GM12878 (cell line): ENCODE measurements at regions not wholly inside any gene's neighbourhood (a gene's known extent, or its start where the extent isn't known, plus 50 kb on each side); places are given as distances from the start of the nearest gene placed in this dataset.

Source experiments
- ATAC-seq: fragments of 200-7000 bp; cut with Tn5 transposase; 3 replicates; pipeline ENCODE4 v1.9.1; 2020; ENCODE audit warnings: mild to moderate bottlenecking, moderate library complexity
- BruUV-seq: library from RNA; stranded (reverse); fragments of 400-500 nt; replicated peaks from 2 replicates; lab custom pipeline; 2021; lab: Mats Ljungman, UMichigan
- CTCF ChIA-PET: fragments of 300-600 bp; sonication (Branson Sonifier 250); formaldehyde crosslinking; extraction: SDS; loops from one replicate; lab custom pipeline; 2021; ENCODE audit warnings: inconsistent platforms; lab: Yijun Ruan, JAX
- POLR2A ChIA-PET: fragments of 350-600 bp; formaldehyde crosslinking; extraction: SDS; loops from one replicate; lab custom pipeline; 2021; ENCODE audit warnings: inconsistent platforms; lab: Charles Lee
- RAD21 ChIA-PET: fragments of 300-600 bp; sonication (Branson Sonifier 250); formaldehyde crosslinking; loops from one replicate; lab custom pipeline; 2023; ENCODE audit warnings: antibody characterized with exemption; ENCODE audit not compliant: unreplicated experiment; lab: Charles Lee
- SMC1A ChIA-PET: fragments of 300-600 bp; sonication (Branson Sonifier 250); formaldehyde crosslinking; loops from one replicate; lab custom pipeline; 2023; ENCODE audit not compliant: unreplicated experiment, uncharacterized antibody; lab: Charles Lee
- DNase-seq: peaks from one replicate; pipeline ENCODE4 v3.0.0-alpha.2; 2011; ENCODE audit warnings: low read depth, low spot score
- FAIRE-seq: peaks from 3 replicates; lab custom pipeline; 2011; peaks lifted over from hg19 to GRCh38; lab: Jason Lieb, UNC
- H2AFZ ChIP-seq: 2 replicates; pipeline ENCODE4 v1.6.0; 2011; ENCODE audit warnings: low read depth, low read length, control low read depth; ENCODE audit not compliant: control insufficient read depth
- H3K27ac ChIP-seq: 2 replicates; pipeline ENCODE4 v1.5.1; 2011; ENCODE audit warnings: control low read depth; ENCODE audit not compliant: control insufficient read depth, insufficient read depth
- H3K27me3 ChIP-seq, 2 experiments: replicated peaks in 1 of 2; 2 replicates each; pipeline versions ENCODE4 v1.6.0 to v1.6.1; 2011; ENCODE audit warnings: low read length in 1 of 2; ENCODE audit not compliant: control insufficient read depth in 2 of 2, insufficient read depth in 2 of 2
- H3K36me3 ChIP-seq, 2 experiments: 2 replicates each; pipeline ENCODE4 v1.5.1; 2011; ENCODE audit warnings: low read length in 1 of 2; ENCODE audit not compliant: control insufficient read depth in 2 of 2, insufficient read depth in 2 of 2
- H3K4me1 ChIP-seq: 2 replicates; pipeline ENCODE4 v1.6.1; 2011; ENCODE audit warnings: mild to moderate bottlenecking, low read length, moderate library complexity, mixed read lengths; ENCODE audit not compliant: control insufficient read depth, insufficient read depth
- H3K4me2 ChIP-seq: 2 replicates; pipeline ENCODE4 v1.6.0; 2011; ENCODE audit warnings: control low read depth; ENCODE audit not compliant: control insufficient read depth, insufficient read depth
- H3K4me3 ChIP-seq: fragments of 200-600 bp; sonication (generic); 2 replicates; pipeline ENCODE4 v1.5.1; 2016
- H3K79me2 ChIP-seq: 2 replicates; pipeline ENCODE4 v1.6.0; 2011; ENCODE audit warnings: low read length; ENCODE audit not compliant: control insufficient read depth, insufficient read depth
- H3K9ac ChIP-seq: 2 replicates; pipeline ENCODE4 v1.8.0; 2011; ENCODE audit warnings: low read length, control low read depth, mixed read lengths; ENCODE audit not compliant: control insufficient read depth, insufficient read depth
- H3K9me3 ChIP-seq: replicated peaks from 3 replicates; pipeline ENCODE4 v1.5.1; 2011; ENCODE audit warnings: mild to moderate bottlenecking, low read length; ENCODE audit not compliant: control insufficient read depth, insufficient read depth
- H4K20me1 ChIP-seq: 2 replicates; pipeline ENCODE4 v1.6.0; 2011; ENCODE audit not compliant: control insufficient read depth, insufficient read depth
- ATF3 ChIP-seq: IDR thresholded peaks from 2 replicates; pipeline ENCODE4 v1.6.1; 2011; ENCODE audit warnings: low read depth, mild to moderate bottlenecking, low read length, moderate library complexity, borderline replicate concordance; ENCODE audit errors: extremely low read depth
- BACH1 ChIP-seq: fragments of 450-650 bp; IDR thresholded peaks from 2 replicates; pipeline ENCODE4 v1.6.1; 2017; ENCODE audit warnings: mild to moderate bottlenecking, borderline replicate concordance
- CEBPZ ChIP-seq: fragments of 150-350 bp; IDR thresholded peaks from 2 replicates; pipeline ENCODE4 v1.6.1; 2016; ENCODE audit warnings: low read depth, low read length
- CHD4 ChIP-seq: fragments of 200-600 bp; sonication (generic); IDR thresholded peaks from 2 replicates; pipeline ENCODE4 v1.6.1; 2016; ENCODE audit warnings: mild to moderate bottlenecking
- EED ChIP-seq: sonication (generic); IDR thresholded peaks from 2 replicates; pipeline ENCODE4 v1.6.1; 2016; ENCODE audit warnings: antibody characterized with exemption, low read depth
- EGR1 ChIP-seq, 2 experiments: IDR thresholded peaks; 1 replicate in 1 of 2; 2 replicates in 1 of 2; pipeline ENCODE4 v1.6.1; 2011 to 2012; ENCODE audit warnings: low read depth in 2 of 2, low read length in 2 of 2, borderline replicate concordance in 1 of 2, mild to moderate bottlenecking in 1 of 2, moderate library complexity in 1 of 2
- FOS ChIP-seq: IDR thresholded peaks from 3 replicates; pipeline ENCODE4 v1.6.1; 2011; ENCODE audit warnings: borderline replicate concordance; ENCODE audit not compliant: insufficient read length; ENCODE audit errors: extremely low read depth
- NFIC ChIP-seq: IDR thresholded peaks from 2 replicates; pipeline ENCODE4 v1.6.1; 2012; ENCODE audit warnings: low read depth, mild to moderate bottlenecking, inconsistent platforms, low read length, moderate library complexity
- RB1 ChIP-seq: fragments of 450-650 bp; formaldehyde crosslinking; IDR thresholded peaks from 2 replicates; pipeline ENCODE4 v1.6.1; 2017; ENCODE audit warnings: mild to moderate bottlenecking, borderline replicate concordance
- TBL1XR1 ChIP-seq: IDR thresholded peaks from 2 replicates; pipeline ENCODE4 v1.6.1; 2012; ENCODE audit warnings: low read depth, low read length, improper control_type of control experiment
- USF1 ChIP-seq: IDR thresholded peaks from 2 replicates; pipeline ENCODE4 v1.6.1; 2011; ENCODE audit warnings: borderline replicate concordance, low read depth, mild to moderate bottlenecking, moderate library complexity, mixed read lengths, low read length; ENCODE audit not compliant: insufficient read depth; ENCODE audit errors: extremely low read length
- ZNF207 ChIP-seq: fragments of 450-650 bp; IDR thresholded peaks from 2 replicates; pipeline ENCODE4 v1.6.1; 2014; ENCODE audit warnings: antibody characterized with exemption, mild to moderate bottlenecking, borderline replicate concordance
- WGBS: methylation state at CpG from one replicate; pipeline ENCODE4 v1.1.6; 2016; ENCODE audit warnings: low lambda C conversion rate; ENCODE audit not compliant: insufficient replicate concordance, insufficient coverage; ENCODE audit errors: missing lambda C conversion rate; 5-methylcytosine and 5-hydroxymethylcytosine counted together
- in situ Hi-C: fragments of 300-500 bp; cut with MboI; formaldehyde crosslinking; loops from 9 replicates; pipeline ENCODE4 v1.14.3; 2018; ENCODE audit warnings: mixed read lengths
- intact Hi-C: fragments of 100-400 bp; cut with micrococcal nuclease; formaldehyde crosslinking; loops from one replicate; pipeline ENCODE4 v1.14.2; 2022; ENCODE audit not compliant: unreplicated experiment
- TF ChIP-seq, protein P1 (sequence below): fragments of 450-650 bp; IDR thresholded peaks from 2 replicates; pipeline ENCODE4 v1.6.1; 2016; ENCODE audit warnings: mild to moderate bottlenecking
- TF ChIP-seq, protein P2 (sequence below): fragments of 150-350 bp; IDR thresholded peaks from 2 replicates; pipeline ENCODE4 v1.6.1; 2014; ENCODE audit warnings: mild to moderate bottlenecking, low read depth, low read length

DNA sequence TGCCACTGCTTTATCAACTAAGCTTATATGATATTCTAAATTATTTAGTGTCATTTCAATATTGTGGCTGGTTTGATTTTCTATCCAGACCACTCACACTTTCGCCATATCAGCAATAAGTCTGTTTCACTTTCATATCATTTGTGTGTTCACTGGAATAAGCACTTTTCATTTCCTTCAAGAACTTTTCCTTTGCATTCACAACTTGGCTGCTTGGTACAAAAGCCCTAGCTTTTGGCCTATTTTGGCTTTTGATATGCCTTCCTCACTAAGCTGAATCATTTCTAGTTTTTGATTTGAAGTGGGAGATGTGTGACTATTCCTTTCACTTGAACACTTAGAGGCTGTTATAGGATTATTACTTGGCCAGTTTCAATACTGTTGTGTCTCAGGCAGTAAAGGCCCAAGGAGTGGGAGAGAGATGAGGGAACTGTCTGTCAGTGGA lies 120.9 kb upstream of the NAMPT start (continued):
- TF ChIP-seq EED (no peak), FOS (no peak), USF1 (no peak)
- TF ChIP-seq, protein P1, sequence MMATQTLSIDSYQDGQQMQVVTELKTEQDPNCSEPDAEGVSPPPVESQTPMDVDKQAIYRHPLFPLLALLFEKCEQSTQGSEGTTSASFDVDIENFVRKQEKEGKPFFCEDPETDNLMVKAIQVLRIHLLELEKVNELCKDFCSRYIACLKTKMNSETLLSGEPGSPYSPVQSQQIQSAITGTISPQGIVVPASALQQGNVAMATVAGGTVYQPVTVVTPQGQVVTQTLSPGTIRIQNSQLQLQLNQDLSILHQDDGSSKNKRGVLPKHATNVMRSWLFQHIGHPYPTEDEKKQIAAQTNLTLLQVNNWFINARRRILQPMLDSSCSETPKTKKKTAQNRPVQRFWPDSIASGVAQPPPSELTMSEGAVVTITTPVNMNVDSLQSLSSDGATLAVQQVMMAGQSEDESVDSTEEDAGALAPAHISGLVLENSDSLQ: peak; percentile 24; the same call in 1 of the 2 replicates

DNA sequence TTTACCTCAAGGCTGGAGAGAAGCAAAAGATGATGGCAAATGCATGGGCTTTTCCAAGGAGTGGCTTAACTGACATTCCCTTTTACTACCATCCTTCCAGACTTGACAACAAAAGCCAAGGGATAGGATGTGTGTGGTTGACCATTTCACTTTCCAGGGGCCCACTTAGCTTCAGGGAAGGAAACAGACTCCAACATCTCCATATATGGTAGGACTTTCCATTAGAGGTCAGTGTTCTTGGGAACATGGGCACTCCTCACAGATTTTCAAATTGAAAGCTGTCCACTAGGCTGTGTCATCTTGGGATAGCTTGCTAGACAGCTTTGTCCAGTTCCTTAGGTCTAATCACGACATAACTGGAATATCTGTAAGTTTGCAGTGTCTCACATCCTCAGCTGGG lies 118.1 kb upstream of the NAMPT start:
- FAIRE-seq (no peak), ATAC-seq (no peak), DNase-seq (no peak)
- TF ChIP-seq BACH1 (no peak), EGR1 (IDR thresholded peaks at IDR 0.05; ENCODE audit: borderline replicate concordance in 1 of 2, low read depth in 2 of 2, low read length in 2 of 2) (no peak), ATF3 (no peak), CHD4 (no peak), NFIC (no peak), TBL1XR1 (no peak), ZNF207 (no peak), RB1 (no peak), CEBPZ (no peak)
- TF ChIP-seq, protein P2, sequence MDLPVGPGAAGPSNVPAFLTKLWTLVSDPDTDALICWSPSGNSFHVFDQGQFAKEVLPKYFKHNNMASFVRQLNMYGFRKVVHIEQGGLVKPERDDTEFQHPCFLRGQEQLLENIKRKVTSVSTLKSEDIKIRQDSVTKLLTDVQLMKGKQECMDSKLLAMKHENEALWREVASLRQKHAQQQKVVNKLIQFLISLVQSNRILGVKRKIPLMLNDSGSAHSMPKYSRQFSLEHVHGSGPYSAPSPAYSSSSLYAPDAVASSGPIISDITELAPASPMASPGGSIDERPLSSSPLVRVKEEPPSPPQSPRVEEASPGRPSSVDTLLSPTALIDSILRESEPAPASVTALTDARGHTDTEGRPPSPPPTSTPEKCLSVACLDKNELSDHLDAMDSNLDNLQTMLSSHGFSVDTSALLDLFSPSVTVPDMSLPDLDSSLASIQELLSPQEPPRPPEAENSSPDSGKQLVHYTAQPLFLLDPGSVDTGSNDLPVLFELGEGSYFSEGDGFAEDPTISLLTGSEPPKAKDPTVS: no peak
- Histone ChIP-seq H3K4me2 (no peak overlapping the region), H3K27ac (no peak overlapping the region), H2AFZ (no peak overlapping the region), H4K20me1 (no peaks in the 10 kb centered on the region), H3K79me2 (no peaks in the 10 kb centered on the region), H3K4me3 (no peak overlapping the region), H3K9me3 (peaks cover 1% of the 10 kb centered on the region; the same call in 2 of the 3 replicates), H3K27me3 (no peaks in the 10 kb centered on the region), H3K4me1 (peaks cover 3% of the 10 kb centered on the region; the same call in 1 of the 2 replicates), H3K36me3 (no peaks in the 10 kb centered on the region), H3K9ac (no peak overlapping the region)
- SMC1A ChIA-PET: interaction anchor here (1.8 to 4.8 kb wide), 3 partner anchors 11 to 45 kb away, joined by 4 to 19 read pairs (median 5); no protein-coding TSS in a partner anchor
- in situ Hi-C loops: no loop called here
- no TSS peak for BruUV-seq
- intact Hi-C loops: no loop called here
- 15% methylated on average over 1 of the region's 1 CpG for WGBS
- RAD21 ChIA-PET: no interaction called here
- POLR2A ChIA-PET: no interaction called here
- CTCF ChIA-PET: interaction anchor here (1.5 to 1.7 kb wide), 2 partner anchors 9 to 13 kb away, joined by 3 to 5 read pairs; no protein-coding TSS in a partner anchor
